WTC11 (cell line): ENCODE measurements at regions not wholly inside any gene's neighbourhood (a gene's known extent, or its start where the extent isn't known, plus 50 kb on each side); places are given as distances from the start of the nearest gene placed in this dataset.
"Not testable (repeated sequence)": the region's sequence is repeated elsewhere in the genome, so short reads cannot be mapped to it uniquely, and the experiment has no call there.

ENCODE experiments used
- ATAC-seq: fragments of 200-7000 bp; cut with Tn5 transposase; 2 replicates; pipeline ENCODE4 v1.10.0; 2021; ENCODE audit warnings: mild to moderate bottlenecking, moderate library complexity
- CTCF ChIA-PET: fragments of 300-600 bp; sonication (Branson Sonifier 250); formaldehyde crosslinking; loops from one replicate; lab custom pipeline; 2021; ENCODE audit warnings: antibody characterized with exemption; lab: Charles Lee
- POLR2A ChIA-PET: fragments of 350-600 bp; sonication (Branson Sonifier 250); formaldehyde crosslinking; loops from one replicate; lab custom pipeline; 2021; ENCODE audit warnings: antibody characterized with exemption; lab: Charles Lee
- DNase-seq: peaks from one replicate; pipeline ENCODE4 v3.0.0; 2021; ENCODE audit warnings: low spot score
- H3K27ac Mint-ChIP-seq: 2 replicates; pipeline ENCODE4 v1.8.0; 2021; ENCODE audit warnings: mixed read lengths
- H3K27me3 Mint-ChIP-seq: 2 replicates; pipeline ENCODE4 v1.8.0; 2021; ENCODE audit warnings: low read depth, mild to moderate bottlenecking, moderate library complexity, mixed read lengths
- H3K36me3 Mint-ChIP-seq: 2 replicates; pipeline ENCODE4 v1.8.0; 2021; ENCODE audit warnings: mixed read lengths
- H3K4me1 Mint-ChIP-seq: 2 replicates; pipeline ENCODE4 v1.8.0; 2022; ENCODE audit warnings: mixed read lengths
- H3K4me3 Mint-ChIP-seq: 2 replicates; pipeline ENCODE4 v1.8.0; 2021; ENCODE audit warnings: mild to moderate bottlenecking, moderate library complexity, mixed read lengths
- H3K9me3 Mint-ChIP-seq: 2 replicates; pipeline ENCODE4 v1.8.0; 2021; ENCODE audit warnings: mixed read lengths
- EMX1 ChIP-seq: fragments of 250-450 bp; sonication (Bioruptor Pico); IDR thresholded peaks from 2 replicates; pipeline ENCODE4 v1.8.0; 2021; ENCODE audit warnings: mild to moderate bottlenecking
- FOXP1 ChIP-seq: sonication (generic); formaldehyde crosslinking; IDR thresholded peaks from 2 replicates; pipeline ENCODE4 v1.8.0; 2022; ENCODE audit warnings: missing genetic modification reagents, mild to moderate bottlenecking, moderate library complexity, borderline replicate concordance
- NR3C1 ChIP-seq: sonication (generic); formaldehyde crosslinking; conservative IDR thresholded peaks from 2 replicates; pipeline ENCODE4 v1.8.1; 2023; ENCODE audit warnings: low read depth, mild to moderate bottlenecking, missing genetic modification reagents
- SP1 ChIP-seq: sonication (generic); formaldehyde crosslinking; conservative IDR thresholded peaks from 2 replicates; pipeline ENCODE4 v1.8.1; 2022; ENCODE audit warnings: missing genetic modification reagents
- TCF7 ChIP-seq: sonication (generic); formaldehyde crosslinking; IDR thresholded peaks from 2 replicates; pipeline ENCODE4 v1.8.0; 2022; ENCODE audit warnings: mild to moderate bottlenecking, low read depth, missing genetic modification reagents, moderate library complexity
- TEAD1 ChIP-seq: sonication (generic); formaldehyde crosslinking; IDR thresholded peaks from 2 replicates; pipeline ENCODE4 v1.8.0; 2022; ENCODE audit warnings: mild to moderate bottlenecking, missing genetic modification reagents
- ZNF219 ChIP-seq: sonication (generic); formaldehyde crosslinking; IDR thresholded peaks from 2 replicates; pipeline ENCODE4 v1.8.0; 2023; ENCODE audit warnings: missing genetic modification reagents, mild to moderate bottlenecking, borderline replicate concordance
- TF ChIP-seq, protein P1 (sequence below): sonication (generic); formaldehyde crosslinking; IDR thresholded peaks from 2 replicates; pipeline ENCODE4 v1.8.0; 2022; ENCODE audit warnings: mild to moderate bottlenecking, missing genetic modification reagents
- TF ChIP-seq, protein P2 (sequence below): sonication (generic); formaldehyde crosslinking; IDR thresholded peaks from 2 replicates; pipeline ENCODE4 v1.8.1; 2023; ENCODE audit warnings: mild to moderate bottlenecking, missing genetic modification reagents, moderate library complexity
- TF ChIP-seq, protein P3 (sequence below): sonication (generic); formaldehyde crosslinking; IDR thresholded peaks from 2 replicates; pipeline ENCODE4 v1.8.1; 2023; ENCODE audit warnings: mild to moderate bottlenecking, missing genetic modification reagents, moderate library complexity
- TF ChIP-seq, protein P4 (sequence below): sonication (generic); formaldehyde crosslinking; conservative IDR thresholded peaks from 2 replicates; pipeline ENCODE4 v1.8.1; 2023; ENCODE audit warnings: mild to moderate bottlenecking, low read depth, missing genetic modification reagents, moderate library complexity
- TF ChIP-seq, protein P5 (sequence below): sonication (generic); formaldehyde crosslinking; IDR thresholded peaks from 2 replicates; pipeline ENCODE4 v1.8.0; 2023; ENCODE audit warnings: mild to moderate bottlenecking, missing genetic modification reagents
- TF ChIP-seq, protein P6 (sequence below): fragments of 250-450 bp; sonication (Bioruptor Pico); IDR thresholded peaks from 2 replicates; pipeline ENCODE4 v1.9.0; 2021; ENCODE audit warnings: mild to moderate bottlenecking
- TF ChIP-seq, protein P7 (sequence below): sonication (generic); formaldehyde crosslinking; IDR thresholded peaks from 2 replicates; pipeline ENCODE4 v1.8.0; 2022; ENCODE audit warnings: mild to moderate bottlenecking, missing genetic modification reagents
- TF ChIP-seq, protein P8 (sequence below): sonication (generic); formaldehyde crosslinking; IDR thresholded peaks from 2 replicates; pipeline ENCODE4 v1.8.1; 2023; ENCODE audit warnings: mild to moderate bottlenecking, moderate library complexity, missing genetic modification reagents

DNA sequence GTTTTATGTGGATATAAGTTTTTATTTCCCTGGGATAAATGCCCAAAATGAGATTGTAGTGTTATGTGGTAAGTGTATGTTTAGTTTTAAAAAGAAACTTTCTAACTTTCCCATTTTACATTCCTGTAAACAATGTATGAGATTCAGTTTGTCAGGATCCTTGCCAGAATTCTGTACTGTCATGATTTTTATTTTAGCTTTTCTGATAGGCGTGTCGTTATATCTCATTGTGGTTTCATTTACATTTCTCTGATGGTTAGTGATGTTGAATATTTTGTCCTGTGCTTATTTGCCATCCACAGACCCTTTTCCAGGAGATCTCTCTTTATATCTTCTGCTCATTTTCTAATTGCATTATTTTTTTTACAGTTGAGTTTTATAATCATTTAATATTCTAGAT is 245.6 kb upstream of the CDH2 start:
- ATAC-seq (no peak), DNase-seq (no peak)
- no peaks in the 10 kb centered on the region for H3K27me3 Mint-ChIP-seq
- H3K27ac Mint-ChIP-seq, result 0 out of 2 replicates have a peak overlapping the region, but pooled peaks have one; percentile 66
- TF ChIP-seq, protein P1, sequence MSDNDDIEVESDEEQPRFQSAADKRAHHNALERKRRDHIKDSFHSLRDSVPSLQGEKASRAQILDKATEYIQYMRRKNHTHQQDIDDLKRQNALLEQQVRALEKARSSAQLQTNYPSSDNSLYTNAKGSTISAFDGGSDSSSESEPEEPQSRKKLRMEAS (CRISPR knock-in tag), result no peak
- TF ChIP-seq SP1, result no peak
- TF ChIP-seq TEAD1 (CRISPR knock-in tag), result no peak
- TF ChIP-seq, protein P2, sequence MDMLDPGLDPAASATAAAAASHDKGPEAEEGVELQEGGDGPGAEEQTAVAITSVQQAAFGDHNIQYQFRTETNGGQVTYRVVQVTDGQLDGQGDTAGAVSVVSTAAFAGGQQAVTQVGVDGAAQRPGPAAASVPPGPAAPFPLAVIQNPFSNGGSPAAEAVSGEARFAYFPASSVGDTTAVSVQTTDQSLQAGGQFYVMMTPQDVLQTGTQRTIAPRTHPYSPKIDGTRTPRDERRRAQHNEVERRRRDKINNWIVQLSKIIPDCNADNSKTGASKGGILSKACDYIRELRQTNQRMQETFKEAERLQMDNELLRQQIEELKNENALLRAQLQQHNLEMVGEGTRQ, result no peak
- no peak for TF ChIP-seq ZNF219 (CRISPR knock-in tag)
- TF ChIP-seq NR3C1, result no peak
- TF ChIP-seq, protein P3, sequence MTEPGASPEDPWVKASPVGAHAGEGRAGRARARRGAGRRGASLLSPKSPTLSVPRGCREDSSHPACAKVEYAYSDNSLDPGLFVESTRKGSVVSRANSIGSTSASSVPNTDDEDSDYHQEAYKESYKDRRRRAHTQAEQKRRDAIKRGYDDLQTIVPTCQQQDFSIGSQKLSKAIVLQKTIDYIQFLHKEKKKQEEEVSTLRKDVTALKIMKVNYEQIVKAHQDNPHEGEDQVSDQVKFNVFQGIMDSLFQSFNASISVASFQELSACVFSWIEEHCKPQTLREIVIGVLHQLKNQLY (CRISPR knock-in tag), result no peak
- TF ChIP-seq, protein P4, sequence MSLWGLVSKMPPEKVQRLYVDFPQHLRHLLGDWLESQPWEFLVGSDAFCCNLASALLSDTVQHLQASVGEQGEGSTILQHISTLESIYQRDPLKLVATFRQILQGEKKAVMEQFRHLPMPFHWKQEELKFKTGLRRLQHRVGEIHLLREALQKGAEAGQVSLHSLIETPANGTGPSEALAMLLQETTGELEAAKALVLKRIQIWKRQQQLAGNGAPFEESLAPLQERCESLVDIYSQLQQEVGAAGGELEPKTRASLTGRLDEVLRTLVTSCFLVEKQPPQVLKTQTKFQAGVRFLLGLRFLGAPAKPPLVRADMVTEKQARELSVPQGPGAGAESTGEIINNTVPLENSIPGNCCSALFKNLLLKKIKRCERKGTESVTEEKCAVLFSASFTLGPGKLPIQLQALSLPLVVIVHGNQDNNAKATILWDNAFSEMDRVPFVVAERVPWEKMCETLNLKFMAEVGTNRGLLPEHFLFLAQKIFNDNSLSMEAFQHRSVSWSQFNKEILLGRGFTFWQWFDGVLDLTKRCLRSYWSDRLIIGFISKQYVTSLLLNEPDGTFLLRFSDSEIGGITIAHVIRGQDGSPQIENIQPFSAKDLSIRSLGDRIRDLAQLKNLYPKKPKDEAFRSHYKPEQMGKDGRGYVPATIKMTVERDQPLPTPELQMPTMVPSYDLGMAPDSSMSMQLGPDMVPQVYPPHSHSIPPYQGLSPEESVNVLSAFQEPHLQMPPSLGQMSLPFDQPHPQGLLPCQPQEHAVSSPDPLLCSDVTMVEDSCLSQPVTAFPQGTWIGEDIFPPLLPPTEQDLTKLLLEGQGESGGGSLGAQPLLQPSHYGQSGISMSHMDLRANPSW, result no peak
- TF ChIP-seq, protein P5, sequence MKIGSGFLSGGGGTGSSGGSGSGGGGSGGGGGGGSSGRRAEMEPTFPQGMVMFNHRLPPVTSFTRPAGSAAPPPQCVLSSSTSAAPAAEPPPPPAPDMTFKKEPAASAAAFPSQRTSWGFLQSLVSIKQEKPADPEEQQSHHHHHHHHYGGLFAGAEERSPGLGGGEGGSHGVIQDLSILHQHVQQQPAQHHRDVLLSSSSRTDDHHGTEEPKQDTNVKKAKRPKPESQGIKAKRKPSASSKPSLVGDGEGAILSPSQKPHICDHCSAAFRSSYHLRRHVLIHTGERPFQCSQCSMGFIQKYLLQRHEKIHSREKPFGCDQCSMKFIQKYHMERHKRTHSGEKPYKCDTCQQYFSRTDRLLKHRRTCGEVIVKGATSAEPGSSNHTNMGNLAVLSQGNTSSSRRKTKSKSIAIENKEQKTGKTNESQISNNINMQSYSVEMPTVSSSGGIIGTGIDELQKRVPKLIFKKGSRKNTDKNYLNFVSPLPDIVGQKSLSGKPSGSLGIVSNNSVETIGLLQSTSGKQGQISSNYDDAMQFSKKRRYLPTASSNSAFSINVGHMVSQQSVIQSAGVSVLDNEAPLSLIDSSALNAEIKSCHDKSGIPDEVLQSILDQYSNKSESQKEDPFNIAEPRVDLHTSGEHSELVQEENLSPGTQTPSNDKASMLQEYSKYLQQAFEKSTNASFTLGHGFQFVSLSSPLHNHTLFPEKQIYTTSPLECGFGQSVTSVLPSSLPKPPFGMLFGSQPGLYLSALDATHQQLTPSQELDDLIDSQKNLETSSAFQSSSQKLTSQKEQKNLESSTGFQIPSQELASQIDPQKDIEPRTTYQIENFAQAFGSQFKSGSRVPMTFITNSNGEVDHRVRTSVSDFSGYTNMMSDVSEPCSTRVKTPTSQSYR (CRISPR knock-in tag), result no peak
- TF ChIP-seq TCF7, result no peak
- TF ChIP-seq, protein P6, sequence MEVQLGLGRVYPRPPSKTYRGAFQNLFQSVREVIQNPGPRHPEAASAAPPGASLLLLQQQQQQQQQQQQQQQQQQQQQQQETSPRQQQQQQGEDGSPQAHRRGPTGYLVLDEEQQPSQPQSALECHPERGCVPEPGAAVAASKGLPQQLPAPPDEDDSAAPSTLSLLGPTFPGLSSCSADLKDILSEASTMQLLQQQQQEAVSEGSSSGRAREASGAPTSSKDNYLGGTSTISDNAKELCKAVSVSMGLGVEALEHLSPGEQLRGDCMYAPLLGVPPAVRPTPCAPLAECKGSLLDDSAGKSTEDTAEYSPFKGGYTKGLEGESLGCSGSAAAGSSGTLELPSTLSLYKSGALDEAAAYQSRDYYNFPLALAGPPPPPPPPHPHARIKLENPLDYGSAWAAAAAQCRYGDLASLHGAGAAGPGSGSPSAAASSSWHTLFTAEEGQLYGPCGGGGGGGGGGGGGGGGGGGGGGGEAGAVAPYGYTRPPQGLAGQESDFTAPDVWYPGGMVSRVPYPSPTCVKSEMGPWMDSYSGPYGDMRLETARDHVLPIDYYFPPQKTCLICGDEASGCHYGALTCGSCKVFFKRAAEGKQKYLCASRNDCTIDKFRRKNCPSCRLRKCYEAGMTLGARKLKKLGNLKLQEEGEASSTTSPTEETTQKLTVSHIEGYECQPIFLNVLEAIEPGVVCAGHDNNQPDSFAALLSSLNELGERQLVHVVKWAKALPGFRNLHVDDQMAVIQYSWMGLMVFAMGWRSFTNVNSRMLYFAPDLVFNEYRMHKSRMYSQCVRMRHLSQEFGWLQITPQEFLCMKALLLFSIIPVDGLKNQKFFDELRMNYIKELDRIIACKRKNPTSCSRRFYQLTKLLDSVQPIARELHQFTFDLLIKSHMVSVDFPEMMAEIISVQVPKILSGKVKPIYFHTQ, result no peak
- TF ChIP-seq, protein P7, sequence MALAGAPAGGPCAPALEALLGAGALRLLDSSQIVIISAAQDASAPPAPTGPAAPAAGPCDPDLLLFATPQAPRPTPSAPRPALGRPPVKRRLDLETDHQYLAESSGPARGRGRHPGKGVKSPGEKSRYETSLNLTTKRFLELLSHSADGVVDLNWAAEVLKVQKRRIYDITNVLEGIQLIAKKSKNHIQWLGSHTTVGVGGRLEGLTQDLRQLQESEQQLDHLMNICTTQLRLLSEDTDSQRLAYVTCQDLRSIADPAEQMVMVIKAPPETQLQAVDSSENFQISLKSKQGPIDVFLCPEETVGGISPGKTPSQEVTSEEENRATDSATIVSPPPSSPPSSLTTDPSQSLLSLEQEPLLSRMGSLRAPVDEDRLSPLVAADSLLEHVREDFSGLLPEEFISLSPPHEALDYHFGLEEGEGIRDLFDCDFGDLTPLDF (CRISPR knock-in tag), result no peak
- TF ChIP-seq EMX1 (CRISPR knock-in tag), result no peak
- TF ChIP-seq, protein P8, sequence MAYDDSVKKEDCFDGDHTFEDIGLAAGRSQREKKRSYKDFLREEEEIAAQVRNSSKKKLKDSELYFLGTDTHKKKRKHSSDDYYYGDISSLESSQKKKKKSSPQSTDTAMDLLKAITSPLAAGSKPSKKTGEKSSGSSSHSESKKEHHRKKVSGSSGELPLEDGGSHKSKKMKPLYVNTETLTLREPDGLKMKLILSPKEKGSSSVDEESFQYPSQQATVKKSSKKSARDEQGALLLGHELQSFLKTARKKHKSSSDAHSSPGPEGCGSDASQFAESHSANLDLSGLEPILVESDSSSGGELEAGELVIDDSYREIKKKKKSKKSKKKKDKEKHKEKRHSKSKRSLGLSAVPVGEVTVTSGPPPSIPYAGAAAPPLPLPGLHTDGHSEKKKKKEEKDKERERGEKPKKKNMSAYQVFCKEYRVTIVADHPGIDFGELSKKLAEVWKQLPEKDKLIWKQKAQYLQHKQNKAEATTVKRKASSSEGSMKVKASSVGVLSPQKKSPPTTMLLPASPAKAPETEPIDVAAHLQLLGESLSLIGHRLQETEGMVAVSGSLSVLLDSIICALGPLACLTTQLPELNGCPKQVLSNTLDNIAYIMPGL, result no peak
- no peak for TF ChIP-seq FOXP1
- POLR2A ChIA-PET, result no interaction called here
- H3K4me1 Mint-ChIP-seq, result peaks cover 6% of the 10 kb centered on the region
- peak overlapping the region; percentile 59 for H3K4me3 Mint-ChIP-seq
- peaks cover 46% of the 10 kb centered on the region for H3K36me3 Mint-ChIP-seq
- peaks cover 46% of the 10 kb centered on the region for H3K9me3 Mint-ChIP-seq
- CTCF ChIA-PET, result no interaction called here

DNA sequence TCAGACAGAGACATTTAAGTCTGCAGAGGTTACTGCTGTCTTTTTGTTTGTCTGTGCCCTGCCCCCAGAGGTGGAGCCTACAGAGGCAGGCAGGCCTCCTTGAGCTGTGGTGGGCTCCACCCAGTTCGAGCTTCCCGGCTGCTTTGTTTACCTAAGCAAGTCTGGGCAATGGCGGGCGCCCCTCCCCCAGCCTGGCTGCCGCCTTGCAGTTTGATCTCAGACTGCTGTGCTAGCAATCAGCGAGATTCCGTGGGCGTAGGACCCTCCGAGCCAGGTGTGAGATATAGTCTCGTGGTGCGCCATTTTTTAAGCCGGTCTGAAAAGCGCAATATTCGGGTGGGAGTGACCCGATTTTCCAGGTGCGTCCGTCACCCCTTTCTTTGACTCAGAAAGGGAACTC is 245.0 kb upstream of the CDH2 start:
- POLR2A ChIA-PET, H3K4me1 Mint-ChIP-seq: not testable (repeated sequence)

More for the DNA sequence above, 245.0 kb upstream of the CDH2 start:
- CTCF ChIA-PET, H3K27me3 Mint-ChIP-seq, ATAC-seq, H3K27ac Mint-ChIP-seq: not testable (repeated sequence)
- DNase-seq, result peak; percentile 54
- peak overlapping the region; percentile 59 for H3K4me3 Mint-ChIP-seq
- peaks cover 44% of the 10 kb centered on the region for H3K36me3 Mint-ChIP-seq
- H3K9me3 Mint-ChIP-seq, result peaks cover 44% of the 10 kb centered on the region
